CD4-positive, CD25-positive, alpha-beta regulatory T cell (primary cell): ENCODE measurements at regions not wholly inside any gene's neighbourhood (a gene's known extent, or its start where the extent isn't known, plus 50 kb on each side); places are given as distances from the start of the nearest gene placed in this dataset.

ENCODE experiments used
- ATAC-seq, 2 donors: fragments of 150-1000 bp; cut with Tn5 transposase; one replicate each; pipeline ENCODE4 v1.10.0; 2021; ENCODE audit warnings: low read depth in 2 of 2, moderate number of reproducible peaks in 2 of 2, moderate library complexity in 1 of 2
- DNase-seq, 3 donors: peaks; one replicate each; pipeline versions ENCODE4 v3.0.0 to v3.0.0-alpha.2; 2012 to 2022; ENCODE audit warnings: mixed read lengths in 1 of 3
- H3K27ac ChIP-seq: one replicate; pipeline ENCODE4 v1.7.0; 2013; ENCODE audit warnings: mild to moderate bottlenecking, low read length; ENCODE audit not compliant: insufficient read depth, poor library complexity, severe bottlenecking
- H3K27me3 ChIP-seq: one replicate; pipeline ENCODE4 v1.7.0; 2013; ENCODE audit warnings: low read length; ENCODE audit not compliant: control insufficient read depth, insufficient read depth
- H3K36me3 ChIP-seq: one replicate; pipeline ENCODE4 v1.7.0; 2013; ENCODE audit warnings: mild to moderate bottlenecking, low read length, moderate library complexity; ENCODE audit not compliant: control insufficient read depth, insufficient read depth
- H3K4me1 ChIP-seq: 2 replicates; pipeline ENCODE4 v1.7.0; 2013; ENCODE audit warnings: mild to moderate bottlenecking, low read length; ENCODE audit not compliant: insufficient read depth, control insufficient read depth, poor library complexity, severe bottlenecking
- H3K4me3 ChIP-seq: one replicate; pipeline ENCODE4 v1.7.0; 2013; ENCODE audit warnings: low read depth, mild to moderate bottlenecking, low read length, moderate library complexity
- H3K9me3 ChIP-seq, 2 experiments: 1 replicate in 1 of 2; 2 replicates in 1 of 2; pipeline ENCODE4 v1.7.0; 2013; ENCODE audit warnings: low read length in 2 of 2, mild to moderate bottlenecking in 1 of 2, moderate library complexity in 1 of 2; ENCODE audit not compliant: control insufficient read depth in 2 of 2
- H3K27ac Mint-ChIP-seq, 3 donors: one replicate each; pipeline ENCODE4 v1.8.0; 2020 to 2022; ENCODE audit warnings: mild to moderate bottlenecking in 3 of 3, mixed read lengths in 3 of 3, moderate library complexity in 2 of 3
- H3K27me3 Mint-ChIP-seq: one replicate; pipeline ENCODE4 v1.8.0; 2022; ENCODE audit warnings: mild to moderate bottlenecking, mixed read lengths
- H3K36me3 Mint-ChIP-seq: one replicate; pipeline ENCODE4 v1.8.0; 2020; ENCODE audit warnings: mixed read lengths
- H3K4me1 Mint-ChIP-seq, 4 donors: one replicate each; pipeline ENCODE4 v1.8.0; 2020 to 2022; ENCODE audit warnings: mixed read lengths in 4 of 4, mild to moderate bottlenecking in 1 of 4
- H3K4me3 Mint-ChIP-seq, 4 donors: one replicate each; pipeline ENCODE4 v1.8.0; 2020 to 2022; ENCODE audit warnings: mild to moderate bottlenecking in 4 of 4, mixed read lengths in 4 of 4, moderate library complexity in 3 of 4
- H3K9me3 Mint-ChIP-seq, 7 donors: one replicate each; pipeline ENCODE4 v1.8.0; 2020 to 2022; ENCODE audit warnings: mixed read lengths in 7 of 7, mild to moderate bottlenecking in 3 of 7, moderate library complexity in 2 of 7

DNA sequence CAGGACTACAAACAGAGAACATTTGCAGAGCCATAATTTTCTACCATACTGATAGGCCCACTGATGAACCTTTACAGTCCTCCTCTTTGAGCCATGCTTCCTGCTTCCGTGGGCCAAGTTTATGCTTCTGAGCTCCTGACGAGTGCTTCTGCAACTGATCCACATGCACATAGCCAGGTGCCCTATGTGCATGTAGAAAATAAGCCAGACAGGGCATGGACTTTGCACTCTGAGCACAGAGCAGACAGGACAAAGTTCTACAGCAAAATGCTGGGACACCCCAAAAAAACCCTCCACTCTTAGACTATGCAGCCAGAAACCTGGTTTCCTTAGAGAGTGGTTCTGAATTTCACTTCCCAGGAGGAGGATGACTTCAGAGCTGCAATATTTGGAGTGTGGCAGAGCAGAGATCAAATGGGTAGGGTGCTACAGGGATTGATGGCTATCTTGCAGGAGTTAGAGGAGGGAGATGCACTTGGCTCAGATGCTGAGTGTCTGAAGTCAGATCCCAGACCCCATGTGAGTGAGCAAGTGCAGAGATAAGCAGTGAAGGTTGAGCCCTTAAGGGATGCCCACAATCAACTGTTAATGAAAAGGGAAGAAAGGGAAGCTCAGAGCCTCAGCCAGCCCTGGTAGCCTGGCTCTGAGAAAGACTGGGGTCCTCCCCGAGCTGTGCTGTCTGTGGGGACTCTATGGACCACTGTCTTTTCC, 230.9 kb downstream of the DUSP10 start:
- no peak for DNase-seq
- no peak overlapping the region for H3K4me3 ChIP-seq

DNA sequence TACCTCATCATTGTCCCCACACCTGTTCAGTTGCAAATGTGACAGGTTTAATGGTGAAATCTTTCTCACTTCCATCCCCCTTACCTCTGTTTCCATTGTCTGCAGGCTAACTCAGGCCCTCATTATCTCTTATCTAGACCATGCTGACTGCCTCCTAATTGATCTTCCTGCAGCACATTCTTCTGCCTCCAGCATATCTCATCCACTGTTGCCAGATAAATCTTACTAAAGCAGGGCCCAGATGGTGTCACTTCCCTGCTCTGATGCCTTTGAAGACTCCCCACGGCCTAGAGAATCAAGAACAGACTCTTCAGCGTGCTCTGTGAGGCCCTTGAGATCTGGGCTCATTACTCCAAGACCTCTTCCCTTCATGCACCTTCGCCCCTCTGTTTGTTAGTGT, 230.1 kb downstream of the DUSP10 start:
- no peaks in the 10 kb centered on the region for H3K36me3 Mint-ChIP-seq
- peaks cover 0 to 3% (median 0%) of the 10 kb centered on the region in 7 donors for H3K9me3 Mint-ChIP-seq
- Histone ChIP-seq H3K27me3 (no peaks in the 10 kb centered on the region), H3K4me1 (no peaks in the 10 kb centered on the region), H3K4me3 (no peak overlapping the region), H3K9me3 (no peaks in the 10 kb centered on the region), H3K27ac (no peak overlapping the region), H3K36me3 (no peaks in the 10 kb centered on the region)
- ATAC-seq (no peak), DNase-seq (no peak)
- H3K4me3 Mint-ChIP-seq = no peak overlapping the region
- H3K4me1 Mint-ChIP-seq = no peaks in the 10 kb centered on the region
- H3K27me3 Mint-ChIP-seq = peaks cover 7% of the 10 kb centered on the region
- H3K27ac Mint-ChIP-seq = no peak overlapping the region

More for the DNA sequence above, 230.9 kb downstream of the DUSP10 start:
- no peak overlapping the region for H3K4me3 Mint-ChIP-seq
- H3K27ac Mint-ChIP-seq = no peak overlapping the region
- H3K9me3 ChIP-seq = peaks cover 5 to 6% of the 10 kb centered on the region in 2 experiments
- H3K27ac ChIP-seq = no peak overlapping the region
- H3K27me3 Mint-ChIP-seq = peaks cover 7% of the 10 kb centered on the region
- no peaks in the 10 kb centered on the region for H3K27me3 ChIP-seq
- H3K9me3 Mint-ChIP-seq = peaks cover 0 to 10% (median 2%) of the 10 kb centered on the region in 7 donors
- H3K36me3 Mint-ChIP-seq = no peaks in the 10 kb centered on the region
- H3K36me3 ChIP-seq = no peaks in the 10 kb centered on the region
- H3K4me1 Mint-ChIP-seq = no peaks in the 10 kb centered on the region
- H3K4me1 ChIP-seq = no peaks in the 10 kb centered on the region
- ATAC-seq = no peak

- no peaks in the 10 kb centered on the region for H3K27me3 ChIP-seq
- no peak overlapping the region for H3K4me3 ChIP-seq
- H3K4me1 ChIP-seq = no peaks in the 10 kb centered on the region
- H3K27me3 Mint-ChIP-seq = peaks cover 7% of the 10 kb centered on the region
- peaks cover 0 to 1% (median 0%) of the 10 kb centered on the region in 7 donors for H3K9me3 Mint-ChIP-seq
- H3K27ac Mint-ChIP-seq = no peak overlapping the region
- DNase-seq (no peak), ATAC-seq (no peak)
- no peaks in the 10 kb centered on the region for H3K36me3 Mint-ChIP-seq
- no peak overlapping the region for H3K27ac ChIP-seq
- H3K9me3 ChIP-seq = no peaks in the 10 kb centered on the region
- no peaks in the 10 kb centered on the region for H3K36me3 ChIP-seq
- H3K4me1 Mint-ChIP-seq = no peaks in the 10 kb centered on the region
- H3K4me3 Mint-ChIP-seq = no peak overlapping the region
Observed at GRCh38 chr1:221514806-221515205, 227.1 kb downstream of the DUSP10 start.

GRCh38 chr1:221515496-221515895, 226.4 kb downstream of the DUSP10 start:
- Histone ChIP-seq H3K4me3 (no peak overlapping the region), H3K27ac (no peak overlapping the region), H3K27me3 (no peaks in the 10 kb centered on the region), H3K36me3 (no peaks in the 10 kb centered on the region), H3K4me1 (no peaks in the 10 kb centered on the region), H3K9me3 (no peaks in the 10 kb centered on the region)
- H3K36me3 Mint-ChIP-seq = no peaks in the 10 kb centered on the region
- no peak overlapping the region for H3K4me3 Mint-ChIP-seq
- ATAC-seq = no peak
- H3K9me3 Mint-ChIP-seq = peaks cover 0 to 1% (median 0%) of the 10 kb centered on the region in 7 donors
- no peak overlapping the region for H3K27ac Mint-ChIP-seq
- H3K27me3 Mint-ChIP-seq = peaks cover 7% of the 10 kb centered on the region
- no peak for DNase-seq
- no peaks in the 10 kb centered on the region for H3K4me1 Mint-ChIP-seq

DNA sequence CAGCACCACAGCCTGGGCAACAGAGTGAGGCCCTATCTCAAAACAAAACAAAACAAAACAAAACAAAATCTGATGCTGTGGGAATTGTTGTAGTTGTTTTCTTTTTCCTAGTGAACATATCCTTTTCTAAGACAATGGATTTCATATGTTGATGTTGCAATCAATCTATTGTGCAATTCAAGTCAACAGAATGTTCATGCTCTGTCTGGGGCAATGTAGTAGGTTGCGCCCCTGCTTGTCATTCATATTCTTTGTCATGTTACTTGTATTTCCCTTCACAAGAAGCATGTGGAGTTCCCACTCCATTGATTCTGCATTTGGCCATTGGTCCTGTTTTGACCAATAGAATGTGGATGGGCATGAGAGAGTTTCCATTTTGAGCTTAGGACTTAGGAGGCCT, 223.9 kb downstream of the DUSP10 start:
- no peaks in the 10 kb centered on the region for H3K36me3 ChIP-seq
- H3K4me1 Mint-ChIP-seq = no peaks in the 10 kb centered on the region
- H3K27ac Mint-ChIP-seq = no peak overlapping the region
- no peaks in the 10 kb centered on the region for H3K27me3 Mint-ChIP-seq
- peaks cover 0 to 2% (median 0%) of the 10 kb centered on the region in 7 donors for H3K9me3 Mint-ChIP-seq
- no peaks in the 10 kb centered on the region for H3K4me1 ChIP-seq
- no peak overlapping the region for H3K4me3 Mint-ChIP-seq
- H3K9me3 ChIP-seq = no peaks in the 10 kb centered on the region
- no peaks in the 10 kb centered on the region for H3K36me3 Mint-ChIP-seq
- ATAC-seq (no peak), DNase-seq (no peak)
- no peak overlapping the region for H3K4me3 ChIP-seq
- H3K27ac ChIP-seq = no peak overlapping the region
- H3K27me3 ChIP-seq = no peaks in the 10 kb centered on the region

GRCh38 chr1:221520250-221520649, 221.6 kb downstream of the DUSP10 start:
- DNase-seq (no peak), ATAC-seq (no peak)
- H3K4me1 ChIP-seq = no peaks in the 10 kb centered on the region
- Mint-ChIP-seq H3K27me3 (no peaks in the 10 kb centered on the region), H3K4me3 (no peak overlapping the region), H3K9me3 (peaks cover 0 to 2% (median 0%) of the 10 kb centered on the region in 7 donors), H3K36me3 (no peaks in the 10 kb centered on the region), H3K27ac (no peak overlapping the region), H3K4me1 (no peaks in the 10 kb centered on the region)
- H3K36me3 ChIP-seq = no peaks in the 10 kb centered on the region
- H3K27ac ChIP-seq = no peak overlapping the region
- H3K9me3 ChIP-seq = no peaks in the 10 kb centered on the region
- H3K4me3 ChIP-seq = no peak overlapping the region
- H3K27me3 ChIP-seq = no peaks in the 10 kb centered on the region

- no peak overlapping the region for H3K27ac Mint-ChIP-seq
- Histone ChIP-seq H3K27ac (no peak overlapping the region), H3K36me3 (no peaks in the 10 kb centered on the region), H3K4me3 (no peak overlapping the region), H3K27me3 (no peaks in the 10 kb centered on the region), H3K9me3 (no peaks in the 10 kb centered on the region), H3K4me1 (no peaks in the 10 kb centered on the region)
- H3K9me3 Mint-ChIP-seq = peaks cover 0 to 4% (median 0%) of the 10 kb centered on the region in 7 donors
- no peak overlapping the region for H3K4me3 Mint-ChIP-seq
- H3K4me1 Mint-ChIP-seq = no peaks in the 10 kb centered on the region
- peaks cover 4% of the 10 kb centered on the region for H3K27me3 Mint-ChIP-seq
- no peaks in the 10 kb centered on the region for H3K36me3 Mint-ChIP-seq
- DNase-seq = peak in 1 of 3 donors; percentile 6
- ATAC-seq = no peak
Observed at GRCh38 chr1:221521686-221522085, 220.2 kb downstream of the DUSP10 start.

- no peaks in the 10 kb centered on the region for H3K4me1 Mint-ChIP-seq
Observed at GRCh38 chr1:221522529-221522940, 219.4 kb downstream of the DUSP10 start.

More at GRCh38 chr1:221522529-221522940, 219.4 kb downstream of the DUSP10 start:
- Histone ChIP-seq H3K27ac (no peak overlapping the region), H3K4me3 (no peak overlapping the region), H3K27me3 (no peaks in the 10 kb centered on the region), H3K9me3 (no peaks in the 10 kb centered on the region), H3K36me3 (no peaks in the 10 kb centered on the region), H3K4me1 (no peaks in the 10 kb centered on the region)
- Mint-ChIP-seq H3K9me3 (peaks cover 0 to 4% (median 0%) of the 10 kb centered on the region in 7 donors), H3K36me3 (no peaks in the 10 kb centered on the region), H3K4me3 (no peak overlapping the region), H3K27ac (no peak overlapping the region), H3K27me3 (peaks cover 10% of the 10 kb centered on the region)
- ATAC-seq (no peak), DNase-seq (no peak)
